AG10803 (cell line): ENCODE measurements at regions not wholly inside any gene's neighbourhood (a gene's known extent, or its start where the extent isn't known, plus 50 kb on each side); places are given as distances from the start of the nearest gene placed in this dataset.
"Not testable (repeated sequence)": the region's sequence is repeated elsewhere in the genome, so short reads cannot be mapped to it uniquely, and the experiment has no call there.

Experiments used
- DNase-seq: peaks from one replicate; pipeline ENCODE4 v3.0.0; 2010; ENCODE audit warnings: low read depth
- H3K4me3 ChIP-seq: 2 replicates; pipeline ENCODE4 v1.5.1; 2011; ENCODE audit warnings: mild to moderate bottlenecking, low read length, control low read depth
- CTCF ChIP-seq: conservative IDR thresholded peaks from 2 replicates; pipeline ENCODE4 v1.5.1; 2011; ENCODE audit warnings: mild to moderate bottlenecking, low read length, control low read depth, inconsistent platforms

GRCh38 chr2:105537920-105538319 lies 139.1 kb upstream of the FHL2 start:
- no peak overlapping the region for H3K4me3 ChIP-seq
- DNase-seq, result no peak
- no peak for TF ChIP-seq CTCF

DNA sequence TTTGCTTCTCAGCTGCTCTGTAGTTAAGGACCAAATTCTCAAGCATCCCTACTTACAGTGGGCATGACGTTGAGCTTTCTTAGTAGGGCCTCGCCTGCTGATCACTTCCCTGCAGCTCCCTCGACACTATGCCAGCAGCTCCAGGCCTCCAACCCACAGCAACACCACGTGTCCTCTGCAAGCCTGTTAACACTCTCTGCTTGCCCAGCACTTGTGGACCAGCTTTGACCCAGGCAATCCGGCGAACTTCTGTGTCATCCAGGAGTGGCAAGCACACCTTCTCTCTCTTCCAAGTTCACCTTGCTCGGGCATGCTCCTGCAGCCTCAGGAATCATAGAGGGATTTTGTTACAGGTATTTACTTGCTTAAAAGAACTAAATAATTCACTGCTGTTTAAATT lies 138.6 kb upstream of the FHL2 start:
- no peak for DNase-seq
- TF ChIP-seq CTCF, result no peak
- no peak overlapping the region for H3K4me3 ChIP-seq

DNA sequence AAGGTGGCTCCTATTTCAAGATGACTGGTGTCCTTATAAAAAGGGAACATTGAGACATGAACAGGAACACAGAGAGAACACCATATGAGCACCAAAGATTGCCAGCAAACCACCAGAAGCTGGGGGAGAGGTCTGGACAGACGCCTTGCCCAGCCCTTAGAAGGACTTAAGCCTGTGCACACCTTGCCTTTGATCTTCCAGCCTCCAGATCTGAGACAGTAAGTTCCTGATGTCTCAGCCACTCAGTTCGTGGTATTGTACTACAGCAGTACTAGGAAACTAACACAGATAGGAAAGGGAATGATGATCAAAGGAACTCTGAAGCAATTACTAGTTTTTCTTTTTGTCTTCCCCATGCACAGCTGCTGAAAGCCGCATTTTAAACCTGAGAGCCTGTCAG lies 137.3 kb upstream of the FHL2 start:
- no peak for DNase-seq
- H3K4me3 ChIP-seq, result no peak overlapping the region
- TF ChIP-seq CTCF, result no peak

DNA sequence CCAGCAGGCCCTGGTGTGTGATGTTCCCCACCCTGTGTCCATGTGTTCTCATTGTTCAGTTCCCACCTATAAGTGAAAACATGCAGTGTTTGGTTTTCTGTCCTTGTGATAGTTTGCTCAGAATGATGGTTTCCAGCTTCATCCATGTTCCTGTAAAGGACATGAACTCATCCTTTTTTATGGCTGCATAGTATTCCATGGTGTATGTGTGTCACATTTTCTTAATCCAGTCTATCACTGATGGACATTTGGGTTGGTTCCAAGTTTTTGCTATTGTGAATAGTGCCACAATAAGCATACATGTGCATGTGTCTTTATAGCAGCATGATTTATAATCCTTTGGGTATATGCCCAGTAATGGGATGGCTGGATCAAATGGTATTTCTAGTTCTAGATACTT lies 130.4 kb upstream of the FHL2 start:
- DNase-seq, result not testable (repeated sequence)

DNA sequence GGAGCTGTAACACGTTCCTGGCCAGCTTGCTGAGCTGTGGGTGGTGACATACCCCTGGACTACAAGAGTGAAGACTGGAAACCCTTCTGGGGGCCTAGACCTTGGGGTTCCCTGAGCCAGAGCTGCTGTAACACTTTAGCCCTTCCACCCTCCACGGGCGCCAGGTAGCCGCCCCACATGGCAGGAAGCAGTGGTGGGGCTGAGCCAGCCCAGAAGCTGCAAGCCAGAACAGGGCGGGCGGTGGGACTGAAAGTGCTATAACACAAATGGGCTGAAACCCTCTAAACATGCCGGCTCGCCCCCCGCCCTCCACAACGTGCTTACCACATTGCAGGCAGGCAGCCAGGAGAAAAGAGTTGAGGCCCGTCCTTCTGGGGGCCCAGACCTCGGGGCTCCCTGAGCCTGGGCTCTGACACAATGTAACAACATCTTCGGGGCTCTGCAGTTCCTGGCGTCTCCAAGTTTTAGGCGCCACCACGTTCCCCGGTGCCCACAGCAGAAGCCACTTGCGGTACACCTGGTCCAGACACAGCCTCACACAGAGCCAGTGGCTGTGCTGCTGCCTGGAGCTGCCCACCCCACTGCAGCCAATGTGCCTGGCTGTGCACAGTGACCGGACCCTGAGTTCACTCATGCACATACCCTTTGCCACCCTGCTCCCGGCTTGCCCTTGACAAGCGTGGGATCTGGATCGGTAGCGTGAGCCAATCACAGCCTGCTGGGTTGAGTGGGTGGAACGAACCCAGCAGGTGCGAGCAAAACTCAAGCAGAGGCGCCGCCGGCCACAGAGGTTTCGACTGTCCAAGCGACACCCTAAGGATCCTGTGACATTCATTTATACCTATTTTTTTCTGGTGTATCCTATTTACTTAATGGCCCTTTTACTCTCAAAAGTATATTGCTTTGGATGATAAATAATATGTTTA lies 127.4 kb upstream of the FHL2 start:
- no peak for TF ChIP-seq CTCF
- no peak for DNase-seq
- no peak overlapping the region for H3K4me3 ChIP-seq

More for the DNA sequence above, 130.4 kb upstream of the FHL2 start:
- not testable (repeated sequence) for H3K4me3 ChIP-seq

DNA sequence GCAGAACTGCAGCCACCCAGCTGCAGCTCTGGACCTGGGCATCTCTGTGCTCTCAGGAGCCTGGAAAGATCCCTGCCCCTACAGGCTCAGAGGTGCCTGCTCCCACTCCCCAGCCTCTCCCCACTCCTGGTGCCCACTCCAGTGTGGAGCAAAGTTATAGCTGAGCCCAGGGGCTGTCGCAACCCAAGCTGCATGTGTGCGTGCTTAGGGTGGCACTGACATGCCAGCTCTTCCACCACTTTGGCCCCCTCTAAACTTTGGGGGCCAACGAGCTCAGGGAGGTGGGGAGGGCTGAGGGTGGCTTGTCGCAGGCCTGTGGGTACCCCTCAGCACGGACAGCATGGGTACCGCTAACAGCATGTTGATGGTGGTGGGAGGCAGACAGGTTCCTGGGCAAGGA lies 126.3 kb upstream of the FHL2 start:
- DNase-seq, result no peak
- TF ChIP-seq CTCF, result no peak
- H3K4me3 ChIP-seq, result no peak overlapping the region

- no peak for TF ChIP-seq CTCF
- DNase-seq, result peak; percentile 36
- H3K4me3 ChIP-seq, result no peak overlapping the region
These were observed 123.8 kb upstream of the FHL2 start for GRCh38 chr2:105522645-105523044.
